Medulla oblongata (tissue), 1 donor: ENCODE measurements at regions not wholly inside any gene's neighbourhood (a gene's known extent, or its start where the extent isn't known, plus 50 kb on each side); places are given as distances from the start of the nearest gene placed in this dataset.

ENCODE experiments used
- DNase-seq: peaks from one replicate; pipeline ENCODE4 v3.0.0-alpha.2; 2015; ENCODE audit errors: extremely low spot score

- DNase-seq, result no peak
Observed at GRCh38 chr10:44814929-44815328, 96.2 kb upstream of the TMEM72 start.

GRCh38 chr10:44818041-44818649 lies 93.0 kb upstream of the TMEM72 start:
- no peak for DNase-seq

- DNase-seq, result no peak
Observed at GRCh38 chr10:44818701-44819127, 92.4 kb upstream of the TMEM72 start.

- no peak for DNase-seq
Observed at GRCh38 chr10:44820094-44820493, 91.0 kb upstream of the TMEM72 start.

GRCh38 chr10:44821290-44821689 lies 89.8 kb upstream of the TMEM72 start:
- no peak for DNase-seq

- DNase-seq, result no peak
Observed at GRCh38 chr10:44822349-44822748, 88.8 kb upstream of the TMEM72 start.

- DNase-seq, result no peak
Observed at GRCh38 chr10:44822966-44823365, 88.2 kb upstream of the TMEM72 start.

GRCh38 chr10:44824607-44825006 lies 86.5 kb upstream of the TMEM72 start:
- no peak for DNase-seq

GRCh38 chr10:44827431-44828006 lies 83.6 kb upstream of the TMEM72 start:
- no peak for DNase-seq

- no peak for DNase-seq
Observed at GRCh38 chr10:44828508-44829142, 82.5 kb upstream of the TMEM72 start.

- no peak for DNase-seq
Observed at GRCh38 chr10:44829426-44829825, 81.7 kb upstream of the TMEM72 start.

GRCh38 chr10:44830022-44830421 lies 81.1 kb upstream of the TMEM72 start:
- no peak for DNase-seq

GRCh38 chr10:44831581-44831980 lies 79.6 kb upstream of the TMEM72 start:
- no peak for DNase-seq

- DNase-seq, result no peak
Observed at GRCh38 chr10:44832595-44833390, 78.3 kb upstream of the TMEM72 start.

- DNase-seq, result no peak
Observed at GRCh38 chr10:44834131-44834530, 77.0 kb upstream of the TMEM72 start.

GRCh38 chr10:44835300-44835699 lies 75.8 kb upstream of the TMEM72 start:
- no peak for DNase-seq

- DNase-seq, result no peak
Observed at GRCh38 chr10:44843484-44843883, 67.7 kb upstream of the TMEM72 start.

GRCh38 chr10:44845361-44846175 lies 65.6 kb upstream of the TMEM72 start:
- no peak for DNase-seq

- no peak for DNase-seq
Observed at GRCh38 chr10:44847110-44847509, 64.0 kb upstream of the TMEM72 start.

GRCh38 chr10:44848211-44848610 lies 62.9 kb upstream of the TMEM72 start:
- DNase-seq, result no peak

- no peak for DNase-seq
Observed at GRCh38 chr10:44849936-44850335, 61.2 kb upstream of the TMEM72 start.
